Posterior vena cava (tissue), 2 donors: ENCODE measurements at regions not wholly inside any gene's neighbourhood (a gene's known extent, or its start where the extent isn't known, plus 50 kb on each side); places are given as distances from the start of the nearest gene placed in this dataset.
"Not testable (repeated sequence)": the region's sequence is repeated elsewhere in the genome, so short reads cannot be mapped to it uniquely, and the experiment has no call there.

Experiments
- DNase-seq: peaks from one replicate; pipeline ENCODE4 v3.0.0-alpha.2; 2020; ENCODE audit warnings: low spot score
- intact Hi-C, 2 donors: fragments of 100-400 bp; cut with DNase I; formaldehyde crosslinking; loops; one replicate each; pipeline versions ENCODE4 v1.14.1 to v1.14.2; 2022 to 2023
- donor health status: DM: yes; HTN: yes; CAD: no.
- donor health status: DM: yes; HTN: yes; CAD: no.

GRCh38 chr9:78383130-78383529 lies 86.2 kb downstream of the PSAT1 start:
- no peak for DNase-seq
- intact Hi-C loops, result no loop called here

GRCh38 chr9:78386348-78386747 lies 89.4 kb downstream of the PSAT1 start:
- intact Hi-C loops, result no loop called here
- DNase-seq, result no peak

- intact Hi-C loops, result no loop called here
These were observed 89.8 kb downstream of the PSAT1 start for GRCh38 chr9:78386773-78387172.

GRCh38 chr9:78393340-78393739 lies 96.4 kb downstream of the PSAT1 start:
- intact Hi-C loops, result no loop called here

More at GRCh38 chr9:78386773-78387172, 89.8 kb downstream of the PSAT1 start:
- no peak for DNase-seq

GRCh38 chr9:78393932-78394331 lies 97.0 kb downstream of the PSAT1 start:
- no peak for DNase-seq
- intact Hi-C loops, result no loop called here

More at GRCh38 chr9:78393340-78393739, 96.4 kb downstream of the PSAT1 start:
- no peak for DNase-seq

GRCh38 chr9:78396087-78396486 lies 99.2 kb downstream of the PSAT1 start:
- intact Hi-C loops, result no loop called here
- no peak for DNase-seq

- intact Hi-C loops, result no loop called here
- DNase-seq, result no peak
These were observed 100.1 kb downstream of the PSAT1 start for GRCh38 chr9:78397045-78397444.

- intact Hi-C loops, result no loop called here
- no peak for DNase-seq
These were observed 100.5 kb downstream of the PSAT1 start for GRCh38 chr9:78397454-78397853.

GRCh38 chr9:78399153-78399552 lies 102.2 kb downstream of the PSAT1 start:
- intact Hi-C loops, result no loop called here
- DNase-seq, result no peak

- DNase-seq, result no peak
- intact Hi-C loops, result no loop called here
These were observed 103.6 kb downstream of the PSAT1 start for GRCh38 chr9:78400496-78400895.

- intact Hi-C loops, result no loop called here
- no peak for DNase-seq
These were observed 108.5 kb downstream of the PSAT1 start for GRCh38 chr9:78405461-78405860.

- DNase-seq, result no peak
- intact Hi-C loops, result no loop called here
These were observed 109.2 kb downstream of the PSAT1 start for GRCh38 chr9:78406146-78406545.

- intact Hi-C loops, result no loop called here
- no peak for DNase-seq
These were observed 110.0 kb downstream of the PSAT1 start for GRCh38 chr9:78406933-78407332.

- no peak for DNase-seq
- intact Hi-C loops, result no loop called here
These were observed 110.8 kb downstream of the PSAT1 start for GRCh38 chr9:78407636-78408312.

GRCh38 chr9:78408388-78408787 lies 111.5 kb downstream of the PSAT1 start:
- intact Hi-C loops, result no loop called here
- DNase-seq, result no peak

- DNase-seq, intact Hi-C loops: not testable (repeated sequence)
These were observed 113.1 kb downstream of the PSAT1 start for GRCh38 chr9:78409928-78410510.

GRCh38 chr9:78422309-78422708 lies 125.4 kb downstream of the PSAT1 start:
- no peak for DNase-seq
- intact Hi-C loops, result no loop called here

- intact Hi-C loops, result no loop called here
- no peak for DNase-seq
These were observed 127.4 kb downstream of the PSAT1 start for GRCh38 chr9:78424299-78424698.

- intact Hi-C loops, result no loop called here
- no peak for DNase-seq
These were observed 131.7 kb downstream of the PSAT1 start for GRCh38 chr9:78428640-78429039.

GRCh38 chr9:78430387-78430786 lies 133.5 kb downstream of the PSAT1 start:
- intact Hi-C loops, result no loop called here
- DNase-seq, result no peak

- intact Hi-C loops, result not testable (repeated sequence)
These were observed 134.1 kb downstream of the PSAT1 start for GRCh38 chr9:78431039-78431438.

More at GRCh38 chr9:78431039-78431438, 134.1 kb downstream of the PSAT1 start:
- DNase-seq, result not testable (repeated sequence)
